Adipocyte (in vitro differentiated cells): ENCODE measurements at regions not wholly inside any gene's neighbourhood (a gene's known extent, or its start where the extent isn't known, plus 50 kb on each side); places are given as distances from the start of the nearest gene placed in this dataset.

Experiments
- DNase-seq: peaks from one replicate; pipeline ENCODE4 v3.0.0-alpha.2; 2015; ENCODE audit warnings: low read depth
- H3K27me3 ChIP-seq: replicated peaks from 2 replicates; pipeline ENCODE4 v1.7.0; 2013; ENCODE audit warnings: mild to moderate bottlenecking, low read length, moderate library complexity; ENCODE audit not compliant: control insufficient read depth, insufficient read depth
- H3K36me3 ChIP-seq: 2 replicates; pipeline ENCODE4 v1.7.0; 2013; ENCODE audit warnings: low read length, mild to moderate bottlenecking, moderate library complexity; ENCODE audit not compliant: control insufficient read depth, insufficient read depth, severe bottlenecking
- H3K4me1 ChIP-seq: 2 replicates; pipeline ENCODE4 v1.7.0; 2013; ENCODE audit warnings: mild to moderate bottlenecking, low read length, moderate library complexity; ENCODE audit not compliant: control insufficient read depth, insufficient read depth
- H3K4me3 ChIP-seq: 2 replicates; pipeline ENCODE4 v1.7.0; 2013; ENCODE audit warnings: mild to moderate bottlenecking, low read length, moderate library complexity
- H3K9ac ChIP-seq: 2 replicates; pipeline ENCODE4 v1.7.0; 2013; ENCODE audit warnings: mild to moderate bottlenecking, low read length, moderate library complexity
- H3K9me3 ChIP-seq: 2 replicates; pipeline ENCODE4 v1.7.0; 2013; ENCODE audit warnings: mild to moderate bottlenecking, low read length, moderate library complexity; ENCODE audit not compliant: control insufficient read depth

- H3K4me3 ChIP-seq = no peak overlapping the region
- no peak overlapping the region for H3K9ac ChIP-seq
- no peaks in the 10 kb centered on the region for H3K36me3 ChIP-seq
- peaks cover 12% of the 10 kb centered on the region for H3K4me1 ChIP-seq
- no peaks in the 10 kb centered on the region for H3K9me3 ChIP-seq
- peaks cover 3% of the 10 kb centered on the region for H3K27me3 ChIP-seq
- no peak for DNase-seq
These were observed 83.8 kb downstream of the LINGO1 start for GRCh38 chr15:77548589-77549557.

- H3K9me3 ChIP-seq = no peaks in the 10 kb centered on the region
- H3K27me3 ChIP-seq = peaks cover 3% of the 10 kb centered on the region
- DNase-seq = no peak
- no peak overlapping the region for H3K9ac ChIP-seq
- H3K4me3 ChIP-seq = no peak overlapping the region
- no peaks in the 10 kb centered on the region for H3K36me3 ChIP-seq
- H3K4me1 ChIP-seq = peaks cover 14% of the 10 kb centered on the region
These were observed 84.7 kb downstream of the LINGO1 start for GRCh38 chr15:77547801-77548588.

- no peaks in the 10 kb centered on the region for H3K36me3 ChIP-seq
- peaks cover 20% of the 10 kb centered on the region for H3K4me1 ChIP-seq
- no peak for DNase-seq
These were observed 85.8 kb downstream of the LINGO1 start for GRCh38 chr15:77546870-77547269.

GRCh38 chr15:77546050-77546501, 86.6 kb downstream of the LINGO1 start:
- Histone ChIP-seq H3K9ac (peak overlapping the region; percentile 23), H3K27me3 (peaks cover 3% of the 10 kb centered on the region), H3K36me3 (no peaks in the 10 kb centered on the region), H3K9me3 (no peaks in the 10 kb centered on the region), H3K4me1 (peaks cover 25% of the 10 kb centered on the region), H3K4me3 (no peak overlapping the region)
- peak; percentile 75 for DNase-seq

More at GRCh38 chr15:77546870-77547269, 85.8 kb downstream of the LINGO1 start:
- Histone ChIP-seq H3K4me3 (no peak overlapping the region), H3K9ac (no peak overlapping the region), H3K9me3 (no peaks in the 10 kb centered on the region), H3K27me3 (peaks cover 3% of the 10 kb centered on the region)

GRCh38 chr15:77545058-77545457, 87.7 kb downstream of the LINGO1 start:
- no peaks in the 10 kb centered on the region for H3K36me3 ChIP-seq
- no peaks in the 10 kb centered on the region for H3K9me3 ChIP-seq
- H3K4me3 ChIP-seq = no peak overlapping the region
- H3K27me3 ChIP-seq = peaks cover 3% of the 10 kb centered on the region
- DNase-seq = no peak
- peaks cover 31% of the 10 kb centered on the region for H3K4me1 ChIP-seq
- no peak overlapping the region for H3K9ac ChIP-seq

GRCh38 chr15:77544162-77544561, 88.5 kb downstream of the LINGO1 start:
- no peak for DNase-seq
- Histone ChIP-seq H3K4me1 (peaks cover 31% of the 10 kb centered on the region), H3K9ac (no peak overlapping the region), H3K4me3 (no peak overlapping the region), H3K9me3 (no peaks in the 10 kb centered on the region), H3K36me3 (no peaks in the 10 kb centered on the region), H3K27me3 (no peaks in the 10 kb centered on the region)

GRCh38 chr15:77543159-77543882, 89.4 kb downstream of the LINGO1 start:
- Histone ChIP-seq H3K4me1 (peaks cover 31% of the 10 kb centered on the region), H3K4me3 (peak overlapping the region; percentile 72), H3K9me3 (no peaks in the 10 kb centered on the region), H3K36me3 (no peaks in the 10 kb centered on the region), H3K27me3 (no peaks in the 10 kb centered on the region), H3K9ac (peak overlapping the region; percentile 80)
- DNase-seq = peak; percentile 95

- no peaks in the 10 kb centered on the region for H3K9me3 ChIP-seq
- H3K4me1 ChIP-seq = peaks cover 31% of the 10 kb centered on the region
- H3K9ac ChIP-seq = peak overlapping the region; percentile 80
- H3K27me3 ChIP-seq = no peaks in the 10 kb centered on the region
- peak; percentile 43 for DNase-seq
- no peaks in the 10 kb centered on the region for H3K36me3 ChIP-seq
- peak overlapping the region; percentile 72 for H3K4me3 ChIP-seq
These were observed 90.2 kb downstream of the LINGO1 start for GRCh38 chr15:77542491-77543001.

- Histone ChIP-seq H3K9ac (peak overlapping the region; percentile 39), H3K27me3 (no peaks in the 10 kb centered on the region), H3K4me3 (no peak overlapping the region), H3K9me3 (no peaks in the 10 kb centered on the region), H3K4me1 (peaks cover 31% of the 10 kb centered on the region), H3K36me3 (no peaks in the 10 kb centered on the region)
- peak; percentile 59 for DNase-seq
These were observed 91.1 kb downstream of the LINGO1 start for GRCh38 chr15:77541421-77542181.

GRCh38 chr15:77540312-77541060, 92.2 kb downstream of the LINGO1 start:
- Histone ChIP-seq H3K27me3 (no peaks in the 10 kb centered on the region), H3K9me3 (no peaks in the 10 kb centered on the region), H3K4me3 (no peak overlapping the region), H3K36me3 (no peaks in the 10 kb centered on the region), H3K4me1 (peaks cover 20% of the 10 kb centered on the region), H3K9ac (no peak overlapping the region)
- no peak for DNase-seq
